ENCODE measurements at regions not wholly inside any gene's neighbourhood (a gene's known extent, or its start where the extent isn't known, plus 50 kb on each side); places are given as distances from the start of the nearest gene placed in this dataset.

DNA sequence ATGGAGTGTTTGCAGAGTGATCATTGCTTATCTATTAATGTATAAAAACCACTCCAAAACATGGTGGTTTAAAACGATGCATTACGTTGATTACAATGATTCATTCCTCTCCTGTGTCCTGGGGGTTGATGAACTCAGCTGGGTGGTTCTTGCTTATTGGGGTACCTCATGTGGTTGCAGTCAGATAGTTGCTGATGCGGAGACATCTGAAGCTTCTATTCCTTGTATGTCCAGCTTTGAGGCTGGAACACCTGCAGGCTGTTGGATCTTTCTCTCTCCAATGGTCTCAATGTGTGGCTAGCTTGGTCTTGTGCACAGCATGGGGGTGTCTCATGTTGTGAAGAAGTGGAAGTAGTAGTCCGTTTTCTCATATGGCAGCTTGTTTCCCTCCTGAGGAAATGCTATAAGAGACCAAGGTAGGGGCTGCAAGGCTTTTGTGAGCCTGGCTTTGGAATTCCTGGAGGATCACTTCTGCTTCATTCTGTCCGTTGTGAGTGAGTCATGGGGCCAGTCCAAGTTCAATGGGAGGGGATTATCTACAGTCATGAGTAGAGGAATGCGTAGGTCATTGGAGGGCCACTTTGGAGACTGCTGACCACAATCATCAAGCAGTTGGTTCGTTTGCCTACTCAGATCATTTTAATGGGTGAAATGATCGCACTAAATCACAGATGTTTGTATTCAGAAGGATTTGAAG is 601.0 kb downstream of the SLC4A3 start:
- TF ChIP-seq CTCF (IDR thresholded peaks at IDR 0.05) (no peak), POLR2A (IDR thresholded peaks at IDR 0.05) (no peak)
- Histone ChIP-seq H3K27me3 (no peaks in the 10 kb centered on the region), H3K27ac (no peak overlapping the region), H3K36me3 (no peaks in the 10 kb centered on the region), H3K9me3 (no peaks in the 10 kb centered on the region), H3K4me3 (no peak overlapping the region), H3K4me1 (no peaks in the 10 kb centered on the region)
- DNase-seq, result no peak
- intact Hi-C loops (cut with DNase I; ENCODE audit: low total_unique reads), result no loop called here

DNA sequence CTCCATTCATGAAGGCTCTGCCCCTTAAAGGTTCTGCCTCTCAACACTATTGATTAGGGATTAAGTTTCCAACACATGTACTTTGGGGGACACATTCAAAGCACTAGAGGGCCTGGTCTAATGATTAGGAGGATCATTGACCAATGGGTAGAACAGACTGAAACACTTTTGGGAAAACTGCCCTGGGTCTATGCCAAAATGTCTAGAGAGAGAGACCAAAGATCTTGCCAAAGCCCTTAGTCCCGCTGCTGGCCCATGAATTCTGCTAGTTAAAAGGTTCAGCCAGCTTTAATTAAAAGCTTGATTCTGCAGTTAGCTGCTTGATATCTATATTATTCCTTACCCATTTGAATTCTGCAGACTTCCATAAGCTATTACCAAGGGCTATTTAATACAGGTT is 613.2 kb downstream of the SLC4A3 start:
- H3K27me3 ChIP-seq, result no peaks in the 10 kb centered on the region
- H3K36me3 ChIP-seq, result no peaks in the 10 kb centered on the region
- DNase-seq, result no peak
- H3K27ac ChIP-seq, result no peak overlapping the region
- no peak overlapping the region for H3K4me3 ChIP-seq
- intact Hi-C loops (cut with DNase I; ENCODE audit: low total_unique reads), result no loop called here
- H3K9me3 ChIP-seq, result no peaks in the 10 kb centered on the region
- no peaks in the 10 kb centered on the region for H3K4me1 ChIP-seq
- TF ChIP-seq POLR2A (IDR thresholded peaks at IDR 0.05), result no peak
- TF ChIP-seq CTCF (IDR thresholded peaks at IDR 0.05), result no peak

DNA sequence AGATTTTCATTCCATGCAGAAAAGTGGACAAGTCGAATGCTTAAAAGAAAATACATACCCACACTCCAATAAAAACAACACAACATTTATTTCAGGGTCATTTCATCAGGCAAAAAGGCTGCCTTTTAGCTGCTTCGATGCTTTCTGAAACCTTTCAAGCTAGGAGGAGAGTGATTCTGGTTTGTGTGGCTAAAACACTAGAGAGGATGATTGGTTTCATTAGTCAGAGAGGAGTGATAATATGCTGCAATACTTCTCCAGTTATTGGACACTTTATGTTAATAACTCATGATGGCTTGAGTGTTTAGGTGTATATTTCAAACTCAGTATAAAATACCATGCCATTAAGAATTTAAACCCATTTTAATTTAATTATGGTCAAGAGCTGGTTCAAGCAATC is 614.0 kb downstream of the SLC4A3 start:
- TF ChIP-seq CTCF (IDR thresholded peaks at IDR 0.05) (no peak), POLR2A (IDR thresholded peaks at IDR 0.05) (no peak)
- DNase-seq, result no peak
- Histone ChIP-seq H3K4me1 (no peaks in the 10 kb centered on the region), H3K27ac (no peak overlapping the region), H3K36me3 (no peaks in the 10 kb centered on the region), H3K27me3 (no peaks in the 10 kb centered on the region), H3K4me3 (no peak overlapping the region), H3K9me3 (no peaks in the 10 kb centered on the region)
- intact Hi-C loops (cut with DNase I; ENCODE audit: low total_unique reads), result no loop called here

GRCh38 chr2:220243571-220243970 is 616.1 kb downstream of the SLC4A3 start:
- intact Hi-C loops (cut with DNase I; ENCODE audit: low total_unique reads), result no loop called here
- TF ChIP-seq CTCF (IDR thresholded peaks at IDR 0.05) (no peak), POLR2A (IDR thresholded peaks at IDR 0.05) (no peak)
- Histone ChIP-seq H3K4me3 (no peak overlapping the region), H3K36me3 (no peaks in the 10 kb centered on the region), H3K4me1 (no peaks in the 10 kb centered on the region), H3K9me3 (no peaks in the 10 kb centered on the region), H3K27ac (no peak overlapping the region), H3K27me3 (no peaks in the 10 kb centered on the region)
- DNase-seq, result no peak

DNA sequence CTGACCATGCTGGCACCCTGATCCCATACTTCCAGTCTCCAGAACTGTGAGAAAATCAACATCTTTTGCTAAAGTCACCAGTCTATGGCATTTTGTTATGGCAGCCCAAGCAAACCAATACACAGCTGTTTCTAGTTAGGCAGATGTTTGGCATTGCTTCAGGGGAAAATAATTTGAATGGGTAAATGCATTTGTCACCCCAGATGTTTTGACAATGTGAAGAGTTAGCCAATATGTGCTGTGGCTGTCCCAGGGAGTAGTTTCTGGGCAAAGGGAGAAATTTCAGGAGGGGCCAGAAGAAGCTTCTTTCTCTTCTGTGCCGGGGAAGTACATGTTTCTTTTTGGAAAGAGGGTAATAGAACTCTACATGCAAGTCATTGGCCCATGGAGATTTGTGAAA is 619.0 kb downstream of the SLC4A3 start:
- Histone ChIP-seq H3K4me3 (no peak overlapping the region), H3K4me1 (no peaks in the 10 kb centered on the region), H3K9me3 (no peaks in the 10 kb centered on the region), H3K27ac (no peak overlapping the region), H3K27me3 (no peaks in the 10 kb centered on the region), H3K36me3 (no peaks in the 10 kb centered on the region)
- TF ChIP-seq POLR2A (IDR thresholded peaks at IDR 0.05) (no peak), CTCF (IDR thresholded peaks at IDR 0.05) (no peak)
- no peak for DNase-seq
- intact Hi-C loops (cut with DNase I; ENCODE audit: low total_unique reads), result no loop called here
